GM21528 (cell line): ENCODE measurements at regions not wholly inside any gene's neighbourhood (a gene's known extent, or its start where the extent isn't known, plus 50 kb on each side); places are given as distances from the start of the nearest gene placed in this dataset.

Source experiments
- ATAC-seq: cut with Tn5 transposase; IDR thresholded peaks from one replicate; pipeline ENCODE4 v1.9.1; 2021; ENCODE audit warnings: mild to moderate bottlenecking, moderate library complexity; ENCODE audit not compliant: unreplicated experiment, low FRiP score

DNA sequence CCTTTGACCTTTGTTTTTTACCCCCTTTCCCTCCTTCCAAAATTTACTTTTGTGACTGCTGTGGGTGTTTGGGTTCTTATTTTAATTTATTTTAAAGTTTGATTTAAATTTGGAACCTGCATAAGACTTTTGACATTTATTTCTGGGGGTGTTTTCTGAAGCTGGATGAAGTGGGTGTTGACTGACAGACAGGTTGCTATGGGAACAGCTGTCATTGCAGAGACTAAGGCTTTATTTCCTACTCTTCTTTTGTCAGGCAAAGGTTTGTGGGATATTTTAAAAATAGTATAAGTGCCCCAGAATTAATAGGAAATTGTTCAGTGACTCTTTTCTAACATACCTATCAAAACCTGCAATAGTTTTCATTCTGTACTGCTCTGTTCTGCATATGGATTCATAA is 290.8 kb upstream of the ESRRG start:
- ATAC-seq: no peak

DNA sequence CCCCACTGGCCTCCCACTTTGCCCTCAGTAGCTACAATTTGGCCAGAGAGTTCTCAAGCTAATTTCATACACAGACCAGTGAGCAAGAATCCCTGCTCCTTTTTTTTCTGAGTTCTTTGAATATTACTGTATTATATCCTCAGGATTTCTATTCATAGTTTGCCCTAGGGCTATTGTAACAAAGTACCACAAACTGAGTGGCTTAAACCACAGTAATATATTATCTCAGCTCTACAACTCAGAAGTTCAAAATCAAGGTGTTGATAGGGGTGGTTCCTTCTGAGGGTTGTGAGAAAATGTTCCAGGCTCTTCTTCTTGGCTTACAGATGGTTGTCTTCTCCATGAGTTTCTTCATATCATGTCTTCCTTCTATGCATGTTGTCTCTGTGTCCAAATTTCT is 289.4 kb upstream of the ESRRG start:
- no peak for ATAC-seq

DNA sequence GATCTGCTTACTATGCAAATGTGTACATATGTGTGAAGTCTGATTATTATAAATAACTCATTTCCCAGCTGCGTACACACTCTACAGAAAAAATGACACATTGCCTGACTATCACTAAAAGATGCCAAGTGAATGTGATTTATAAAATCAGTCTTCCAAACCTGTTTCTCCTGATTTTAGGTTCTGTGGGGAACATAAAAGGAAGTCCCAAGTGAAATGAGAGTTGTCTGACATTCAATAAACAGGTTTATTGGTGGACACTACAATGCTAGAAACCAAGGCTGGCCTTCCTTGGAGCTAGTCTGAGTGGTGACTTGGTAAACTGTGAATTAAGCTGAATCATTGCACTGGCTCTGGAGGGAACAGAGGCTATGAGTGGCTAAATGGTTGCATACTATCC is 287.9 kb upstream of the ESRRG start:
- no peak for ATAC-seq

DNA sequence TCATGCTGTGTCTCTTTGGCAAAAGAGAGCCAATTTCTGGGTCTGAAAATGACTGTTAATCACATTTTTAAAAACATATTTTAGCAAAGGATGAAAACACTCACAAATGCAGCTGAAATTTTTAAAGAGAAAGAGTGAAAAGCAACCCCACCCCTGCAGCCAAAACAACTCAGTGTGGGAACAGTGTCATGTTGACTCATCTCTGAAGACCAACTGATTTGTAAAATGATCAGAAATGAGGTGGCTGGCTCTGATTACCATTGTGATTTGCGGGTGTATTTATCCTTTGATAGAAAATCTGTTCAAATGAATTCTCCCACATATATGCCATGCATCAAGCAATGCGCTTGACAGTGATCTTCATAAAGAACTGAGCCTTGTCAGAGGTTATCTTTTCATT is 287.0 kb upstream of the ESRRG start:
- no peak for ATAC-seq

DNA sequence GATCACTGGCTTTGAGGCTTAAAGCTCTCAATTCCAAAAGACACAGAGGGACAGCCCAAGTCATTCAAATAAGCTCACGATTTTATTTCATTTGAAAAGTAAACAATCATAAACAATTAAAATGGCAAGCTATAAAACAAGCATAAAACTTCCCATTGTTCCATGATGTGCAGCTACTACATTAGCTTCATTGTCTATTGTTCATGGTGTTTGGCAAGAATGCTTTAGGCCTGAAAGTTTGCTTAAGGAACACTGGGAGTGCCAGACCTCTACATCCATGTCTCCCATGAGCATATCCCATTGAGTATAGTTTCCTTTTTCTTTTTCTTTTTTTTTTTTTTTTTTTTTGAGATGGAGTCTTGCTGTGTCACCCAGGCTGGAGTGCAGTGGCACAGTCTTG is 286.1 kb upstream of the ESRRG start:
- ATAC-seq: no peak

DNA sequence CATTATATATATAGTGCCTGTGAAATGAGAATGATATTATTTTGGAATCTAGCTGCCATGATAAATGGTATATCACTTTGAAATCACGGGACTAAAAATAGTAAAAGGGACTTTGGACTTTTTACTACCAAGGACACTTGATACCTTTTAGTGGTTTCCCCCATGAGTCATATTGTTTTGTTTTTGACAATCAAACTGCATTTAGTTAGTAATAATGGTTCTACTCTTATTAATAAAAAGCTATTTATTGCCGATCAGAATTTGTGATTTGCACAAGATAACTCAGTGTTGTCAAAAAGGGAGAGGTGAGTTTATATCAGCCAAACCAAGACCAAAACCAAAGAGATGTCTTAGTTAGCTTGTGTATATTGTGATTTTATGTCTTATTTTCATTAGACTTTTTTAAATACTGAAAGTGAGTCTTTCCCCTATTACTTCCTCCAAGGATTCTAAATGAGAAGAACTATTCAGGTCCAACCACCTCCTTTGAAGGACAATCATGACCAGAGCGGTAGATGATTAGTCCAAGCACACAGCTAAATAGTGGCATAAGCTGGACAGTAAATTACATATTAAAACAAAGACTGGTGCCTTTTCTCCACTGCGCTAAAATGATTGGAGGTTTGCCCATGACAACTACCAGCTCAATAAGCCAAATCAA is 281.7 kb upstream of the ESRRG start:
- ATAC-seq: no peak

DNA sequence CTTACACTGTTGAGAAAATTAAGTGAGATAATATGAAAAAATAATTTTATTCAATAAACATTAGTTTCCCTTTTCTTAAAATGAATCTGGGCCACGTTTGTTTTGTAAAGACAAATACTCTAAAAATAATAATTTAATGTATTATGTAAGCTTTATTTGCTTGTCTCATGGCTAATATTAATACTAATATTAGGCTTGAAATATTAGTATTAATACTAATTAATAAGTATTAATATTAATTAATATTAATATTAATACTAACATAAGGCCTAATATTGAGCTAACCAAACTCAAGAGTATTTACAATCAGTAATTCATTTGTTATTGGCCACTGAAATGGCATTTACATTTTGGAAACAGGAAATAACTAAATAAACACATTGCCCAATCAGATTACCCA is 280.1 kb upstream of the ESRRG start:
- no peak for ATAC-seq

DNA sequence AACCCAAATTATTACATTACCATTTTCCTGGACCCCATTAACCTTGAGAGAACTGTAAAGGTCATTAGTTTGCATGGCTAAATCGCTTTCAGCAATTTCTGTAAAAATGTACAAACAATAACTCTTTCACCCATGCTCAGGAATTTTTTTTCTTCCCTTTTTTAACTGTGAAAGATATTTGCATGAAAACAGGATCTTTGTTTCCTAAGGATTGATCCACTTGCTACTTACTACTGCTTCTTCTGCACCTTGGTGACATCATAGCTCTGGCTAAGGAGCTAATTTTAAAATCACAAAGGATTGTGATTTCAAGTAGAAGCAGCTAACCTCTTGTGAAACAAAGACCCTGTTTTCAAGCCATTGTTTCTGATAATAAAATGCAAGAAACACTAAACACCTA is 274.6 kb upstream of the ESRRG start:
- no peak for ATAC-seq

DNA sequence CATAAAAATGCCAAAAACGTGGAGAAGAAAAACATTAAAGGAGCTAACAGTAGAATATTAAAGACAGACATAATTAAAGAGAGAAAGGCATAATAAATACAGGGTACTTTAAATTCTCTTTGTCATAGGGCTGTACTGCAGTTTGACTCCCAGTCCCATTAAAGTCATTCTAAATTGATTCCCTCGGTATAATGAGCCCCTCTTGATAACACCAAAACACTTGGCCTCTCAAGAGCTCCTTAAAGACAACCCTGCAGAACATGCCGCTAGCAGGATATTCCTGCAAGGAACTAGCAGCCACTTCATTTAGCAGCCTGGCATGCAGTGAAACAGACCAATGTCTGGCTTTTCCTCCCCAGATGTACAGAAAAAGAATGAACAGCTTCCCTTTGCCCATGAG is 273.8 kb upstream of the ESRRG start:
- no peak for ATAC-seq

DNA sequence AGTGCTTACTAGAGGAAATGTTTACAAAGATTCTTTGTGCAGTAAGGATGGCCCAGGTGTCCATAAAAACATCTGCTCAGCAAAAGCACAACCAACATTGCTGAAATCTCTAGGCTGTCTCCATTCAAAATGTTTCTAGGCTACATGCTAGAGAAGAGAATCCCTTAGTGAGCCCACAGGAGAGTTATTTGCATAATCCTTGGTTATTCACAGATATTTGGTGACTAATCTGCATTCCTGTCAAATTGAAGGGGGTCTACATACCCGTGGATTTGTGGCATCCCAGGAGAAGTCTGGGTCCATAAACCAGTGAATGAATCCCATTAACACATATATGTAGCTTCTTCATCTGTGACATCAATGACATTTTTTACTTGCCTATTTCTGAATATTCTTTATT is 261.3 kb upstream of the ESRRG start:
- no peak for ATAC-seq

DNA sequence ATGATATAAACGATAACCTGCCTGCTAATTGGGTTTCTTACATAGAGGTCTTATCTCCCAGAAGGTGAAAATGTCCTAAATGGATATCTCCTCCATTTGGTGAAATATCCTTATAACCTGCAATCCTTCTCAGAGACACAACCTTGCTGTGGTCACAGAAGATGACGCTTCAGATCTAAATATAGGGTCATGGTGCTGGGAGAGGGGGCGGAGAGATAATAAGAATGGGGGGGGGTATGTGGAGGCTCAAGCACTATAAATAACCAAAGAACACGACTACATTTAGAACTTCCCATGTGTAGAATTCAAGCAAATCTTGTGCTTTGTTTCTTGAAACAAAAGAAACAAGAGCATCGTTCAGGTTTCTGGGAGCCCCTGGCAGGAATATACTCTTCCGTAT is 260.6 kb upstream of the ESRRG start:
- ATAC-seq: no peak

DNA sequence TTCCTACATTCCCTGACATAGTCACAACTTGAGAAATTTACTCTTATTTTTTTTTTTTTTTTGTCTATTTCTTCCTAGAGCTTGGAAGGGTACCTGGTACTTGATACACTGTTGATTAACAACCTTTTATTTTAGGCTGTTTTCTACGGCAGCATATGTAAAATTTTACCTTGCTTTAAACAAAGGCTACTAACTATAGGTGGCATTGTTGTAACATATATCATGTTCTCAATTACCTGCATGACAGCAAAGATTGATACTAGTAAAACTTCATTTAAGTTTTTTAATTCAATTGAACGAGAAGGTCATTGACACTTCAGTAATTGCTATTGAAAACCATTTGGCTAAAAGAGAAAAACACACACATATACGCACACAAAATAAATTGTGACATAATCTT is 238.3 kb upstream of the ESRRG start:
- ATAC-seq: no peak

DNA sequence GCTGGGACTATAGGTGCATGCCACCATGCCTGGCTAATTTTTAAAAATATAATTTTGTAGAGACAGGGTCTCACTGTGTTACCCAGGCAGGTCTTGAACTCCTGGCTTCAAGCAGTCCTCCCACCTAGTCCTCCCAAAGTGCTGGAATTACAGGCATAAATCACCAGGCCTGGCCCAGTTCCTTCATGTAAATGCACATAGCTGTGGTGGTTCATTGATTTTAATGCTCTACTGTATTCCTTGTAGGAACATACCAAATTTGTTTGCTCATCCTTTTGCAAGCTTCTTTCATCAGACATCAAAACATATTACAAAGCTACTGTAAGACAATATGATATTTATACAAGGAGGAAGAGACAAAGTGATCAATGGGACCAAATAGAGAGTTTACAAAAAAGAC is 237.5 kb upstream of the ESRRG start:
- no peak for ATAC-seq

DNA sequence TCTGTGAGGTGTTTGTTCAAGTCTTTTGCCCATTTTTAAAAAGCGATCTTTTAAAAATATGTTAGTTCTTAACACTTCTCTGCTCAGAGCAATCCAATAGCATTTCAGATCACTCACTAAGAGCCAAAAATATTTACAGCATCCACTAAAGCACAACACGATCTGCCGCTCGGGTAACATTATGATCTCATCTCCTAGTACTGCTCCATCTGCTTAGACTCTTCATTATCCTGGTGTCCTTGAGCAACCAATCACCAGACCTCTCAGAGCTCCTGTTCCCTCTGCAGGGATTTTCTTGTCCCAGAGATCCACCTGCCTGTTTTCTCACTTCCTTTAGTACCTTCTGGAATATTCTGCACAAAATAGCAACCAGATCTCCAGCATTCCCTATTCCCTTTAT is 235.3 kb upstream of the ESRRG start:
- ATAC-seq: no peak

DNA sequence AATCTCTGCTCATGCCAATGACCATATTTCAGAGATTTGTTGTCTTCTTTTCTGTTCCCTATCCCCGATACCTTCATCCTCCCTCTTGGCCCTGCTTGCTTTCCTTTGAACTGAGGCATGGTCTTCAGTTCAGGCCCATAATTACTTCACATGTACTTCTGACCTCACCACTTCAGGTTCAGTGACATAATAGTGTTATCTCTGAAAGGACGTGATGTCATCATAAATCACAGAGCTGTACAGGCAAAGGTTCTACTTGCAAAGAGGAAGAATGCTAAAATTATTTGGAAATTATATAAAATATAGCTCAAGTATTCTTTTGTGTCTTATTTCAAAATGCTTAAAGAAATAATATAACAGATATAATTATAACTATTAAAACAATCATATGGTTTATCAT is 230.3 kb upstream of the ESRRG start:
- no peak for ATAC-seq

DNA sequence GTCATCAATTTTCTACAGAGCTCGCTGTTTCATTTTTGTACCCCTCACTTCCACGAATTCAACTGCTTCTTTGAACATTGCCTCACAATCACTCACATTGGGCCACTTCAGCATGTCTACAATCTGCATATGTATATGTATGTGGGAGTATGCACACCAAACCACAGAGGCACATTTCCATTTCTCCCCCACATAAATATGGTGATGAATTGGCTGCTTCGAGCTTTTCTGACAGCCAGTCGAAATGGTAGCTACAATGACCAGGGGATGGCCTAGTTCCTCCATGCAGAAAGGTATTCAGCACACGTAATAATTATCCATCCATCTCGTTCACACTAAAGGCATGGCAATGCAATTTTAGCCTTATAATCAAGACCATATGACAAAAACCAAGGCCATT is 229.6 kb upstream of the ESRRG start:
- no peak for ATAC-seq

DNA sequence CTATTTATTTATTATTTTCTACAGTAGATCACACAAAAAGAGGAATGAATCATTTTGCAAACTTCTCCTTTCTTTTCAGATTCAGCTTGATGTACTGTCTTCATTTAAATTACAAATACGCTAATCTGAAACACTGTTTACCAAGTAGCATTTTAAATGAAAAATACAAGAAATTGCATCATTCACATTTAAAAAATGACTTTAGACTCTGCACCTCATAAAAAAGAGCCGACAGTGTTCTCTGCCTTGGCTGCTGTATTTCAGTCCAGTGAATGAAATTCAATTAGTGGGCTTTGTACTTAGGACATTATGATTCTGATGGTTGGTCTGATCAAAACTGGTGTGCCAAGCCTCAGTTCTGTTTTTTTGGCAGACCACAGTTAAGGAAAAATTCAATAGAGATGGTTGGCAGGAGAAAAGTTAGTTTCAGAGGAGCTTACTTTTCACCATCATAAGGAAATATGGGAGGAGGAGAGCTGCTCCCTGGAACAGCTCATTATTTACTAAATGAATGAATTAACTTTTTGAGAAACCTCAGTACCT is 222.4 kb upstream of the ESRRG start:
- ATAC-seq: no peak

DNA sequence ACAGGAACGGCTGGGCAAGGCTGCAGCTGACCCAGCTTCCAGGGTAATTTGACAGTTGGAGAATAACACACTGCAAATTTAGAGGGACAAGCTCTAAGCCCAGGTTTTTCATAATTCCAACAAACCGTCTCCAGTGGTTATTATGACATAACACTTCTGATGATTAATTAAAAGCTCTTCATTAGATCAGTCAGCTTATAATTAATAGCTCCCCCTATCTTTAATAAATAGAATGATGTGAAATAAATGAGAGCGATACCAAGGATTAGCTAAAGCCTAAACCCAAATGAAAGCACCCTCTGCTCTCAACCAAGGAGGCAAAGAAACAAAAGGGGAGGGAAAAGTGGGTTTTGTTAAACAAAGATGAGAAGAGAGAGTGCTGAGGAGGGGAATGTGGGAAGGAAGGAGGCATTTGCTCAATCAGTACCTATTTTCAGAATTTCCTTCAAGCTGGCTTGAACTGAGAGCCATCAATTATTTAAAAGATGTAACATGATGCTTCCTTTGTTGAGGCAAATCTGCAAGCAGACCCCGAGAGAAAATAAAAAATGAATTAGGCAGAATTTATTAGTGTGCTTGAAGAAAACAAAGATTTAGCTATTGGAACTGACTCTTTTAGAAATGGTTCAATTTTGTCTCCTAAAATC is 221.8 kb upstream of the ESRRG start:
- ATAC-seq: no peak

DNA sequence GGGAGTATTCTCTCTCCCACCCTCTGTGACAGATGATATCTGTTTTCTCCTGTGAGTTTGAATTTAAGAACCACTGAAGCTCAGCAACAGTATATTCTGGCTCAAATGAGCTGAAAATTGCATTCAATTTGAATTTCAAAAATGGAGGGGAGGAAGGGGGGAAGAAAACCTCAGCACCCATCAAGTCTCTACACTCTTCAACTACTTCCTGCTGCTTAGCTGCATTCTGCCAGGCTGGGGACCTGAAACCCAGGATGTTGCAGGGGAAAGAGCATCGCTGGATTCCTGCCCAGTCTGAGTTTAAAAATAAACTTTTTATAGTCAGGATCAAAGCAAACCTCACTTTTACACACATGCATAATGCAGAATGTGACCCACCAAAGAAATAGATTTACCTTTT is 214.3 kb upstream of the ESRRG start:
- no peak for ATAC-seq

DNA sequence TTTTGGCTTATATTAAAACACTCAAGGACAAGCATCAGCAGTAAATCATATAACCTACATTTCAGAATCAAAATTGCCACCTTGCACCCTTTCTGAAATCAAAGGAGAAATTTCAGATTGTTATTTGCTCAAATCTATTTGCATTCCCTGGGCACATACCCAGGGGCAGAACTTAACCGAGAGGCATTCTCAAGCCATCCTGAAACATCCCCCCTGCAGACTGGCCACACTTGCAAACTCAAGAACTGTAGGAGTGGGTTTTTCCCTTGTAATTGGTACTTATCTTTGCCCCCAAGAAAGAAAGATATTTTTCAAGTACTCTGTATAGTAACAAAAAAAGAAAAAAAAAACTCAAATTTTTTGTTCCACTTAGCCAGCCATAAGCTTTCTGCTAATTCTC is 213.6 kb upstream of the ESRRG start:
- ATAC-seq: no peak

DNA sequence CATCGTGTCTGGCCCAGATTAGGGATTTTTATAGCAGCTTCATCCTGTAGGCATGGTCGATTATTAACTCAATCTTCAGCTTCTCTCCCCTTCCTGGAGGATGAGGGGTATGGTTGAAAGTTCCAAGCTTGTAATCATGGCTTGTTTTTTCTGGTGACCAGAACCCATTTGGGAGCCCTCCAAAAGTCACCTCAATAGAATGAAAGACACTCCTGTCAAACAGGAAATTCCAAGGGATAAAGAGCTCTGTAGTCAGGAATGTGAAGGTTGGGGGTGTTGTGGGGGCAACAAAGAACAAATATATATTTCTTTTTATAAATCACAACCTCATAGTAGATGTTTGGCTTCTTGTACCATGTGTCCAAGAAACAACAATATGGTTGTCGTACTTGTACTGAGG is 212.7 kb upstream of the ESRRG start:
- no peak for ATAC-seq

DNA sequence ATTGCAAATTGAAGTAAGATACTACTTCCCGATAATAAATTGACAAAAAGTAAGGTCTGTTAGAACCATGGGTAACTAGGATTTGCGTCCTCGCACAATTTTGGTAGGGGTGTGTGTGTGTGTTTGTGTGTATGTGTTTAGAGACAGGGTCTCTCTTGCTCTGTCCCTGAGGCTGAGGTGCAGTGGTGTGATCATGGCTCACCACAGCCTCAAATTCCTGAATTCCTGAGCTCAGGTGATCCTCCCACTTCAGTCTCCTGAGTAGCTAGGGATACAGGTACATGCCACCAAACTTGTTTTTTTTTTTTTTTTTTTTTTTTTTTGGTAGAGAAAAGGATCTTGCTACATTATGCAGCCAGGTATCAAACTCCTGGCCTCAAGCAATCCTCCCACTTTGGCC is 209.2 kb upstream of the ESRRG start:
- ATAC-seq: no peak
